Esophagus muscularis mucosa (tissue), 3 donors: ENCODE measurements at regions not wholly inside any gene's neighbourhood (a gene's known extent, or its start where the extent isn't known, plus 50 kb on each side); places are given as distances from the start of the nearest gene placed in this dataset.

ENCODE experiments used
- POLR2A ChIP-seq: fragments of 450-650 bp; IDR thresholded peaks from one replicate; pipeline ENCODE4 v1.6.1; 2017; ENCODE audit warnings: antibody characterized with exemption, moderate library complexity, mild to moderate bottlenecking, low read depth
- TF ChIP-seq, protein P1 (sequence below), 3 experiments: fragments of 200-600 bp in 2 of 3; fragments of 450-650 bp in 1 of 3; sonication (generic) in 2 of 3; IDR thresholded peaks; one replicate each; pipeline ENCODE4 v1.5.1; 2017 to 2019; ENCODE audit warnings: antibody characterized with exemption in 3 of 3, mild to moderate bottlenecking in 2 of 3, moderate library complexity in 1 of 3

GRCh38 chr5:124245276-124245675 lies 501.2 kb downstream of the ZNF608 start:
- TF ChIP-seq POLR2A: no peak
- TF ChIP-seq, protein P1, sequence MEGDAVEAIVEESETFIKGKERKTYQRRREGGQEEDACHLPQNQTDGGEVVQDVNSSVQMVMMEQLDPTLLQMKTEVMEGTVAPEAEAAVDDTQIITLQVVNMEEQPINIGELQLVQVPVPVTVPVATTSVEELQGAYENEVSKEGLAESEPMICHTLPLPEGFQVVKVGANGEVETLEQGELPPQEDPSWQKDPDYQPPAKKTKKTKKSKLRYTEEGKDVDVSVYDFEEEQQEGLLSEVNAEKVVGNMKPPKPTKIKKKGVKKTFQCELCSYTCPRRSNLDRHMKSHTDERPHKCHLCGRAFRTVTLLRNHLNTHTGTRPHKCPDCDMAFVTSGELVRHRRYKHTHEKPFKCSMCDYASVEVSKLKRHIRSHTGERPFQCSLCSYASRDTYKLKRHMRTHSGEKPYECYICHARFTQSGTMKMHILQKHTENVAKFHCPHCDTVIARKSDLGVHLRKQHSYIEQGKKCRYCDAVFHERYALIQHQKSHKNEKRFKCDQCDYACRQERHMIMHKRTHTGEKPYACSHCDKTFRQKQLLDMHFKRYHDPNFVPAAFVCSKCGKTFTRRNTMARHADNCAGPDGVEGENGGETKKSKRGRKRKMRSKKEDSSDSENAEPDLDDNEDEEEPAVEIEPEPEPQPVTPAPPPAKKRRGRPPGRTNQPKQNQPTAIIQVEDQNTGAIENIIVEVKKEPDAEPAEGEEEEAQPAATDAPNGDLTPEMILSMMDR (IDR thresholded peaks at IDR 0.05): no peak
